KOPT-K1 (cell line): ENCODE measurements at regions not wholly inside any gene's neighbourhood (a gene's known extent, or its start where the extent isn't known, plus 50 kb on each side); places are given as distances from the start of the nearest gene placed in this dataset.

Experiments used
- H3K27ac ChIP-seq: fragments of 200-600 bp; sonication (generic); 2 replicates; pipeline ENCODE4 v1.5.1; 2016; ENCODE audit warnings: antibody characterized with exemption, mild to moderate bottlenecking, low read depth, low read length; ENCODE audit not compliant: poor library complexity, severe bottlenecking
- H3K36me3 ChIP-seq: fragments of 200-600 bp; sonication (generic); 2 replicates; pipeline ENCODE4 v1.5.1; 2017; ENCODE audit warnings: antibody characterized with exemption, mild to moderate bottlenecking, low read length, moderate library complexity; ENCODE audit not compliant: insufficient read depth
- H3K9me3 ChIP-seq: fragments of 200-600 bp; sonication (generic); 2 replicates; pipeline ENCODE4 v1.5.1; 2017; ENCODE audit warnings: antibody characterized with exemption, low read length, mild to moderate bottlenecking; ENCODE audit not compliant: insufficient read depth, poor library complexity, severe bottlenecking

GRCh38 chr12:4850857-4851380 lies 58.8 kb upstream of the KCNA1 start:
- H3K9me3 ChIP-seq, result no peaks in the 10 kb centered on the region
- no peaks in the 10 kb centered on the region for H3K36me3 ChIP-seq
- no peak overlapping the region for H3K27ac ChIP-seq

- Histone ChIP-seq H3K27ac (no peak overlapping the region), H3K9me3 (no peaks in the 10 kb centered on the region), H3K36me3 (no peaks in the 10 kb centered on the region)
Observed at GRCh38 chr12:4852308-4852707, 57.4 kb upstream of the KCNA1 start.

- H3K27ac ChIP-seq, result no peak overlapping the region
- H3K36me3 ChIP-seq, result no peaks in the 10 kb centered on the region
- no peaks in the 10 kb centered on the region for H3K9me3 ChIP-seq
Observed at GRCh38 chr12:4852911-4853310, 56.8 kb upstream of the KCNA1 start.

GRCh38 chr12:4855121-4855924 lies 54.4 kb upstream of the KCNA1 start:
- Histone ChIP-seq H3K27ac (no peak overlapping the region), H3K36me3 (no peaks in the 10 kb centered on the region), H3K9me3 (no peaks in the 10 kb centered on the region)

GRCh38 chr12:4856596-4856995 lies 53.1 kb upstream of the KCNA1 start:
- H3K27ac ChIP-seq, result no peak overlapping the region
- no peaks in the 10 kb centered on the region for H3K36me3 ChIP-seq
- no peaks in the 10 kb centered on the region for H3K9me3 ChIP-seq

GRCh38 chr12:4857472-4858291 lies 52.0 kb upstream of the KCNA1 start:
- H3K9me3 ChIP-seq, result no peaks in the 10 kb centered on the region
- no peak overlapping the region for H3K27ac ChIP-seq
- no peaks in the 10 kb centered on the region for H3K36me3 ChIP-seq

GRCh38 chr12:4858386-4858785 lies 51.3 kb upstream of the KCNA1 start:
- Histone ChIP-seq H3K36me3 (no peaks in the 10 kb centered on the region), H3K9me3 (no peaks in the 10 kb centered on the region), H3K27ac (no peak overlapping the region)

- H3K27ac ChIP-seq, result no peak overlapping the region
- H3K36me3 ChIP-seq, result no peaks in the 10 kb centered on the region
- no peaks in the 10 kb centered on the region for H3K9me3 ChIP-seq
Observed at GRCh38 chr12:4859478-4860210, 50.1 kb upstream of the KCNA1 start.
